ENCODE measurements at regions not wholly inside any gene's neighbourhood (a gene's known extent, or its start where the extent isn't known, plus 50 kb on each side); places are given as distances from the start of the nearest gene placed in this dataset.

DNA sequence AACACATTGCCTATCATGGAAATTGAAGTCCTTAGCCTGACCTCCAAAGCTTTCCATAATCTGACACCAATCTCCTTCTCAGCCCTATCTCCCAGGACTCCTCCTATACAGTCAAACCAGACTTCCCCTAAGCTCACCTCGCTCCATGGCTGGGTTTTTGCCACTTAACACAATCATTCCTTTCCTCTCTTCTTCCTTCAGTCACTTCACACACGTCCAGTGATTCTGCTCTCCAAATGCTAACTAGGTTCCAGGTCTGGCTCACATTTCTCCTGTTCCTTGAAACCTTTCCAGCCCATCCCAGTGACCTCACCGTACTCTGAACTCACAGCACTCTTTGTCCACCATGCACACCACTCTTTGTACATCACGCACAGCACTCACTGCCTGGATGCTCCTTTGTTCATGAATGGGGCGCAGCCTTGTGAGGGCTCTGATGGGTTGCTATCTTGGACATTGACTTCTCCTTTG, 98.4 kb downstream of the GLUL start:
- no peak for DNase-seq (ENCODE audit: low spot score)

GRCh38 chr1:182292193-182292741, 99.3 kb downstream of the GLUL start:
- no peak for DNase-seq (ENCODE audit: low spot score)

GRCh38 chr1:182291584-182292192, 99.9 kb downstream of the GLUL start:
- DNase-seq (ENCODE audit: low spot score), result no peak

DNA sequence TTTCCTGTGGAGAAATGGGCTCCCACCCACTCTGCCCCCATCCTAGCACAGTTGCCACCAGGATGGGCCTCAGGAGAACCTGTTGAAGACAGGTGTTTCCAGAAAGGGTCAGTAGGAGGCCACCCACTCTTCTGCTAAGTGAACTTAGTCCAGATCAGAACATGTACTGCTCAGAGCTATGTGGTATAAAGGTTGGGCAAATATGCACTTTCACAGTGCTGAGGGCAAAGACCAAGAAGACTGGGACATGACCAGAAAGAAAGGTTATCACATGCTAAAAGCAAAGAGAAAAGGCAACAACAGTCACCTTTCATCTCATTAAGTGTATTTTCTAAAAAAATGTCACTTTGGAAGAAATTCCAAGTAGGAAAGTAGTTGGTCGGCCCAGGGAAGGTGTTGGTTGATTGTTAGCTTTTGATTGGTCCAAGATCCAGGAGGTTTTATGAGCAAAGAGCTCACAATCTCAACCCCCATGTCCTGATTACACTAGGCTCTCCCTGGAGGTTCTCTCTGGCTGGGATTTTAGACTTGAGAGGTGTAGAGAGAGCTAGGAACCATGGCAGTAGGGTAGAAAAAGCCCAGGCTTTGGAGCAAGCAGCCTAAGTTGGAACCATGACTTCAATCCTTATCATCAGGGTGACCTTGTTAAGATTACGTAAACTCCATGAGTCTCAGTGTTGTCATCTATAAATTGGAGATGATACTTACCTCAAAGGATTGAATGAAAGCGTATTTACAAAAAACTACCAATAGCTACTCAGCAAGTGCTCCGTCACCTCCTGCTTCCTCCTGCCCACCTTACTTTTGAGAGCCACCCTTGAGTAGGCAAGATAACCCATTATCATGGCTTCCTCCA, 102.6 kb downstream of the GLUL start:
- DNase-seq (ENCODE audit: low spot score), result no peak

DNA sequence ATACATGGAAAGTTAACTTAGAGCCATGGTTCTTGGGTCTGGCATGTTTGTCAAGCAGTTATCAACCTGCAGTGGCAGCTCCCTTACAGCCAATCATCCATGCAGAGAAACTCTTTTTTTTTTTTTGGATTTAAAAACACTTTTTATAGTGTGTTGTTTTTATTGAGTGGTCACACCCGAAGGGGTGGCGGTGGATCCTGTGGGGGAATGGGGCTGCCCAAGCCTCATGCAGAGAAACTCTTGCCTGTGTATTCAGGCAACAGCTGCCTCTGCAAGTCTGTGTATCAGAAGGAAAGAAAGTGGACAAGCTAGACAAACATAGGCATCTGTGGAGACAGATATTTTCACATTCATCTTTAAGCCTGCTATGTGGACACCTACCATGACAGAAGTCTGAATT, 104.8 kb downstream of the GLUL start:
- DNase-seq (ENCODE audit: low spot score), result no peak

DNA sequence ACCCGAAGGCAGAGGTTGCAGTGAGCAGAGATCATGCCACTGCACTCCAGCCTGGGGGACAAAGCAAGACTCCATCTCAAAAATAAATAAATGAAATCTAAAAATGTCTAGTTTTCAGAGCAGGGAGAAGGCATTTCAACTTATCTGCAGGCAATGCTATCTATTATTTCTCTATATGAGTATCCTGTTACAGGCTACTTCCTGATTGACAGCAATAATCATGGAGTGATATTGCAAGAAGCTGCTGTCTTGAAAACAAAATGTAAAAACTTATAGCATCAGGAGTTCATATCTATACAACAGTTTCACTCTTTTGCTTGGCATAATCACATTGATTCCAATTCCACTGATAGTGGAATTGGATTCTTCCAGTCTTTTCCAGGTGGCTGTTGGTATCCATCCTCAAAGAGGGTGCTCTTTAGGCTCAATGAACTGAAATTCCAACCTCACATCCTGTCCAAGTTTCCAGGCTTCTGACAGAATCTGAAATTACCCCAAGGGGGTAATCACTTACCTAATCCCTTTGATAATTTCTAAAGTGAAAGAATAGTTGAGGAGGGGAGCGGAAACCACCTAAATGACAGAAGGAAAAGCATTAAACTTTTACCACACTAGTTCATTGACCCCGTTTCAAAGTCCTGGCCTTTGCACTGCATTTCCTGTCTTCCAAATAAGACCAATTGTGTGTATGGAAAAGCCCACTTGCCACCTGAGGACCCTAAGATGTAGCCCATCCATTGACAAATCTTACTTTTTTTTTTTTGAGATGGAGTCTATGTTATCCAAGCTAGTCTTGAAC, 107.6 kb downstream of the GLUL start:
- DNase-seq (ENCODE audit: low spot score), result no peak

DNA sequence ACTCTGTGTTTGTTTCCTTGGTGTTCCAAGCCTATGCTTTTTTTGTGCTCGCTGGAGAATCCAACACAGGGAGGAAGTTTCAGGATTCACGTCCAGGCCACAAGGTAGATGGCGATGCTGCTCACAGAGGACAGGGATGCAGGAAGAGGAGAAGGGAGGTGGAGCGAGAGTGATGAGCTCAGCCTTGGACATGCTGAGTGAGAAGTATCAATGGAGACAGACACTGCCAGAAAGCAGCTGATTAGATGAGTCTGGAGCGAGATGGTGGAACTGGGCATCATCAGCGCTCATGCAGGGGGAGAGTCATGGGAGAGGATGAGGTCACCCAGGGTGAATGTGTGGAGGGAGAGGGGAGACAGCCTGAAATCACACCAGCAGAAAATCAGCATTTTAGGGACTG, 110.0 kb downstream of the GLUL start:
- no peak for DNase-seq (ENCODE audit: low spot score)

GRCh38 chr1:182280504-182280900, 111.1 kb downstream of the GLUL start:
- DNase-seq (ENCODE audit: low spot score), result no peak

DNA sequence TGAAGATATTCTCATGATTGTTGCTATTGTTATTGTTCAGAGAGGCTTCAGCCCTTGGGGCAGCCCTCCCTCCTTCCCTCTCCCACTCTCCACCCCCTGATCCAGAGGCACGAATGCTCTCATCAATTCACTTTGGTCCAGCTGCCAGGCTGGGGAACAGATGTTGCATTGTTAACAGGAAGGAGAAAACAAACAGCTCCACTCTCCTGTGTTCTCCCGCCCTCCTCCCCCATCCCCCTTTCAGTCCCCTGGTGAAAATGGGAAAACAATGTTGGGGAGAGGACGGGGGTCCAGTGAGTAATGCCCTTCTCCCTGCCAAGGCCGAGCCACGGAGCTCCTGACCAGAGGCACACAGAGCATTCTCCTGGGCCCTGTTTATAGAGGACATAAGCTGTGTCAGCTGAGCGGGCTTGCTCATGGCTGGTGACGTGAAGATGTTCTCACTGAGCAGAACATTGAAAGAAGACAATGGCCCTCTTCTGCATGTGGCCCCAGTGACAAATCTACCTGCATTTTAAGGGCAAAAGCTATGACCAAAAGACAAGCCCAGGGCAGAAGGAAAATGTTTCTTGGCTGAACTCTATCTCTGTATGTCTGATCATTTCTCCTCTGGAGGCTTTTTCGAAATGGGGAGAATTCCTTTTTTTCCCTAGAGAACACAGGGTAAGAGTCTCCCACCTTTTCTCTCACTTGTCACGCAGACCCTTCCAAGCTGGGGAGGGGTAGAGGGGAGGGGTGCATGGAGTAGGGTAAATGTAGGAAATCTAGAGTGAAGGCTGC, 111.7 kb downstream of the GLUL start:
- no peak for DNase-seq (ENCODE audit: low spot score)

DNA sequence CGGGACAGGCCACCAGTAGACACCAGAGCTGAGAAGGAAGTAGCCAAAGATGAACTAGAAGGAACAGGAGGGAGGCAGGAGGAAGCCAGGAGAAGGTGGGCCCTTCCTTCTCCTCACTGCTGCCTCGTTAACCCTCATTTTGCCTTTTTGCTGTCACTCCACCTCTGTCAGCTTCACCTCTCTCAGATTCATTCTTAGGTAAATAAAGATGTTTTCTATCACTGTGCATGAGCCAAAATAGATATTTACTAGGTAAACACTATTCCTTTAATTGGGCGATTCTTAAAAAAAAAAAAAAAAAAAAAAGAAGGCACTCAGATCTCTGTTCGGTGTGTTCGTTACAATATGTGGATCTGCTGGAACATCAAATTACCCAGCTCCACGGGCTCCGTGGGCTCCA, 112.3 kb downstream of the GLUL start:
- DNase-seq (ENCODE audit: low spot score), result no peak

DNA sequence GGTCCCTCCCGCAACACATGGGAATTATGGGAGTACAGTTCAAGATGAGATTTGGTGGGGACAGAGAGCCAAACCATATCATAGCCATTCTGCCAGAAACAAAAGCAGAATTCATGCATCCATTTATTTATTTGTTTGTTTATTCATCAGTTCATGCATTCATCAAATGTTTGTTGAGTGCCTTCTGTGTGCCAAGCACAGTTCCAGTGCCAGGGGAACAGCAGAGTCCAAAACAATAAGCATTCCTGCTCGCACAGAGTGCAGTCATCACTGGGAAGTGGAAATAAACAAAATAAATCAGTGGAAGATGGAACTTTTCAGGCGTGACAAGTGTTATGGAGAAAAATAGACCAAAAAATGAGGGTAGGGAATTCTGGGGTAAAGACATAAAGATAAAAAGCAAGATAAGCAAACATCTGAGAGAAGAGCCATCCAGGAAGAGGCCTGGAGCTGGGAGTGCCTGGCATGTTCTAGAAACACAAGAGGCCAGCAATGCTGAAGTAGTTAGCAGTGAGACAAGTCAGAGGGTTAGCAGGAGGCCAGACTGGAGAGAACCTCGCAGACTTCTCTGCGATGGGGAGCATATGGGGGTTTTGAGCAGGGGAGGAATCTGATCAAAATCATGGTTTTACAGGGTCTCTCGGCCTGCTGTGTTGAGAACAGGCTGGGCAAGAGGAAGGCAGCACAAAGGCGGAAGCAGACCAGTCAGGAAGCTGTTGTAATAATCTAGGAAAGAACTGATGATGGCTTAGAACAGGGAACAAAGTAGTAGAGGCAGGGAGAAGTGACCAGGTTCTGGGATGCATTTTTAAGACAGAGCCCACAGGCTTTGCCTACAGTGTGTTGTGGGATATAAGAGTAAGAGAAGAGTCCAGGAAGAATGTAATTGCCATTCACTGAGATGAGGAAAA, 113.2 kb downstream of the GLUL start:
- no peak for DNase-seq (ENCODE audit: low spot score)

DNA sequence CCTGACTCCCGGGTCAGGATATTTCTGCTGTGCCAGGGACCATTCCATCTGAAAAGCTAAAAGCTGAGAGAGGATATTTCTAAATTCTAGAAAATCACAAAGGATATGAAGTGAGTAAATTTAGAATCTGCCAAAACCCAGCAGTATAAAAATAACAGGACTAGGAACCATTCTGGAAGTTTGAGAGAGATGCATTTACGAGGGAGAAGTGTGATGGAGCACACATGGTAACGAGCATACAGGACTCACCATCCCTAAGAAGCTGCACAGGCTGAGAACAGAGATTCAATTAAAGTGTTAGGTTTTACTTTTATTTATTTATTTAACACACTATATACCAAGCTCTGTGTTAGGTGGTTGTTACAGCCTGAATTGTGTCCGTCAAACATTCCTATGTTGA, 116.3 kb downstream of the GLUL start:
- no peak for DNase-seq (ENCODE audit: low spot score)

DNA sequence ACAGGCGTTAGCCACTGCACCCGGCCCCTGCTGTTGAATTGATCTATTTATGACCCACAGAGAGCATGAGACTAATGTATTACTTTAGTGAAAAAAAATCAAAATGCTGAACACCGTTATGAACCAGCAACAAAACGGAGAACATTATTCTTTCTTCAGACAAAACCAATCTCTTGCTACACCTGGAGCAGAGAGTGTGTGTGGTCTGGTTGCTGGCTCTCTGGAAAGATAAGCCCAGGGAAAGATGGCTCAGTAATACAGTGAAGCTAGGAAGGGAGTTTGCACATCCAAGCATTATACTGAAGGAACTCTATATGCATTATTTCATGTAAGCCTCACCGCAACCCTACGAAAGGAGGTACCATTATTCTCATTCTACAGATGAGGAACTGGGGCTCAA, 117.0 kb downstream of the GLUL start:
- DNase-seq (ENCODE audit: low spot score), result no peak

- no peak for DNase-seq (ENCODE audit: low spot score)
Measured at GRCh38 chr1:182270731-182271130, 120.9 kb downstream of the GLUL start.

GRCh38 chr1:182269097-182269496, 122.5 kb downstream of the GLUL start:
- no peak for DNase-seq (ENCODE audit: low spot score)

DNA sequence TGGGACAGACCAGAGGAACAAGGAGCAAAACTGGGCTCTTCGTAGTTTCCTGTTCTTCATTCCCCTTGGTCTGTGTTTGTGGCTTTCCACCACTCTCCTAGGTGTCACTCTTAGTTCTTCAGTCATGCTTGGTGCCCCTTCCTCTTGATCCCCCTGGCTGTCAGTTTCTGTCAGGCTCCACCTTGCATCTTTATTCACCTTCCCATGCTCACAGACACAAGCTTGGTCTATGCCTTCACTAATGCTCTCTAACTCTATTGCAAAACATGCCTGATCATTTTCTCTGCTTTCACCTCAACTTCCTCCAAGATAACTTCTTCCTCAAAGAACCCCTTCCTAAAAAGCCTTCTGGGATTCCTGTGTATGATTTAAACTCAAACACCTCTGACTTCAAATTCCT, 122.9 kb downstream of the GLUL start:
- DNase-seq (ENCODE audit: low spot score), result no peak

- DNase-seq (ENCODE audit: low spot score), result no peak
Measured at GRCh38 chr1:182264185-182264584, 127.4 kb downstream of the GLUL start.

- DNase-seq (ENCODE audit: low spot score), result no peak
Measured at GRCh38 chr1:182263706-182264105, 127.9 kb downstream of the GLUL start.

GRCh38 chr1:182262425-182262824, 129.2 kb downstream of the GLUL start:
- no peak for DNase-seq (ENCODE audit: low spot score)

DNA sequence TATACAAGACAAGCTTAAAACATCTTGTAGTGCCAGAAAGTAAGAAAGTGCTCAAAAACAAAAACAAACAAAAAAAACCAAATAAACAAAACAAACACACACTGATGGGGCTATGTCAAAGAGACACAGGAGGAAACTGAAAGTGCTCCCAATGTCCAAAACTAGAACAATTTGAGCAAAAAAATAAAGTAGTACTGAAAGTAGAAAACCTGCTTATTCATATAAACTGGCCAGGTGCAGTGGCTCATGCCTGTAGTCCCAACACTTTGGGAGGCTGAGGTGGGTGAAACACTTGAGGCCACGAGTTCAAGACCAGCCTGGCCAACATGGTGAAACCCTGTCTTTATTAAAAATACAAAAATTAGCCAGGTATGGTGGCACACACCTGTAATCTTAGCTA, 129.9 kb downstream of the GLUL start:
- DNase-seq (ENCODE audit: low spot score), result no peak

DNA sequence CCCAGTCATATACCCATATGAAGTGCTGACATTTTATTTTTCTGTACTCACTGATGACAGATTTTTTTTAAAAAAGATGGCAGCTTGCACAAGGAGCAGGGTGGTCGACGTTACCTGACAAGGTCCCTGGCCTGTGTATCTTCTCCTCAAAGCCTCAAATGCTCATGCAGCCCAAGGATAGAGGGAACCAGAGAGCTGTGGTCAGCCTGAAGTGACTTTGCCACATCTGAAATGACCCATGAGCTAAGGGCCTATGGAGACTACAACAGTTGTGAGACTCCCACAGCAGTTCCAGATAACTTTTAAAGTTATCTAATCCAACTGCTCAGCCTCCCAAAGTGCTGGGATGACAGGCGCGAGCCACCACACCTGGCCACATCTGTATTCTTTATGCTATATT, 131.1 kb downstream of the GLUL start:
- no peak for DNase-seq (ENCODE audit: low spot score)

Data from kidney capillary endothelial cell (primary cell).